Tibial nerve (tissue), 4 donors: ENCODE measurements at regions not wholly inside any gene's neighbourhood (a gene's known extent, or its start where the extent isn't known, plus 50 kb on each side); places are given as distances from the start of the nearest gene placed in this dataset.

Experiments
- DNase-seq, 2 donors: peaks; one replicate each; pipeline ENCODE4 v3.0.0-alpha.2; 2019; ENCODE audit warnings: low spot score in 2 of 2
- H3K27ac ChIP-seq, 4 donors: fragments of 200-600 bp; sonication (generic) in 3 of 4; one replicate each; pipeline ENCODE4 v1.5.1; 2017 to 2019; ENCODE audit warnings: mild to moderate bottlenecking in 1 of 4
- H3K27me3 ChIP-seq, 2 donors: fragments of 200-600 bp; sonication (generic) in 1 of 2; one replicate each; pipeline versions ENCODE4 v1.5.1 to v1.6.0; 2017 to 2019
- H3K36me3 ChIP-seq, 3 donors: fragments of 200-600 bp; sonication (generic); one replicate each; pipeline ENCODE4 v1.5.1; 2018 to 2019
- H3K4me1 ChIP-seq, 4 donors: fragments of 200-600 bp; sonication (generic) in 3 of 4; one replicate each; pipeline ENCODE4 v1.5.1; 2017 to 2019
- H3K4me3 ChIP-seq, 4 donors: fragments of 200-600 bp; sonication (generic) in 3 of 4; one replicate each; pipeline ENCODE4 v1.5.1; 2017 to 2019; ENCODE audit warnings: mild to moderate bottlenecking in 1 of 4, moderate library complexity in 1 of 4
- H3K9me3 ChIP-seq, 4 donors: fragments of 200-600 bp; sonication (generic) in 3 of 4; one replicate each; pipeline ENCODE4 v1.5.1; 2017 to 2019
- CTCF ChIP-seq, 5 experiments: fragments of 200-600 bp in 3 of 5; fragments of 450-650 bp in 2 of 5; sonication (generic) in 3 of 5; IDR thresholded peaks; one replicate each; pipeline ENCODE4 v1.5.1; 2016 to 2019; ENCODE audit warnings: antibody characterized with exemption in 5 of 5, mild to moderate bottlenecking in 3 of 5, moderate library complexity in 2 of 5
- EP300 ChIP-seq, 2 donors: sonication (generic); formaldehyde crosslinking; IDR thresholded peaks; one replicate each; pipeline ENCODE4 v1.6.1; 2017; ENCODE audit warnings: antibody characterized with exemption in 2 of 2, mild to moderate bottlenecking in 1 of 2
- POLR2A ChIP-seq, 2 donors: fragments of 450-650 bp; IDR thresholded peaks; one replicate each; pipeline ENCODE4 v1.6.1; 2017; ENCODE audit warnings: antibody characterized with exemption in 2 of 2, mild to moderate bottlenecking in 2 of 2, moderate library complexity in 2 of 2
- WGBS, 2 donors: methylation state at CpG; one replicate each; pipeline ENCODE4 v1.1.5; 2018; 5-methylcytosine and 5-hydroxymethylcytosine counted together

- DNase-seq = no peak
- Histone ChIP-seq H3K4me1 (peaks cover 0 to 45% (median 9%) of the 10 kb centered on the region in 4 donors), H3K27ac (peak overlapping the region in 1 of 4 donors; percentile 56), H3K36me3 (no peaks in the 10 kb centered on the region), H3K9me3 (no peaks in the 10 kb centered on the region), H3K27me3 (no peaks in the 10 kb centered on the region), H3K4me3 (no peak overlapping the region)
- no peak for TF ChIP-seq CTCF (IDR thresholded peaks at IDR 0.05)
- TF ChIP-seq EP300 (IDR thresholded peaks at IDR 0.05) = no peak
- TF ChIP-seq POLR2A (IDR thresholded peaks at IDR 0.05) = no peak
- WGBS, 2 donors = 62 to 70% methylated on average over 15 to 22 of the region's 22 CpGs
Observed at GRCh38 chr17:77596491-77597417, 361.7 kb upstream of the TNRC6C start.

GRCh38 chr17:77597418-77598240, 360.9 kb upstream of the TNRC6C start:
- Histone ChIP-seq H3K9me3 (no peaks in the 10 kb centered on the region), H3K4me1 (peaks cover 0 to 53% (median 11%) of the 10 kb centered on the region in 4 donors), H3K27ac (peak overlapping the region in 1 of 4 donors; percentile 56), H3K4me3 (no peak overlapping the region), H3K27me3 (no peaks in the 10 kb centered on the region), H3K36me3 (no peaks in the 10 kb centered on the region)
- TF ChIP-seq CTCF (IDR thresholded peaks at IDR 0.05) (no peak), EP300 (IDR thresholded peaks at IDR 0.05) (no peak), POLR2A (IDR thresholded peaks at IDR 0.05) (no peak)
- DNase-seq = no peak
- WGBS, 2 donors = 73 to 78% methylated on average over 14 to 17 of the region's 19 CpGs

GRCh38 chr17:77598241-77598620, 360.3 kb upstream of the TNRC6C start:
- no peaks in the 10 kb centered on the region for H3K27me3 ChIP-seq
- no peak for DNase-seq
- TF ChIP-seq POLR2A (IDR thresholded peaks at IDR 0.05) (no peak), CTCF (IDR thresholded peaks at IDR 0.05) (no peak), EP300 (IDR thresholded peaks at IDR 0.05) (no peak)
- H3K4me3 ChIP-seq = no peak overlapping the region
- H3K4me1 ChIP-seq = peaks cover 0 to 59% (median 15%) of the 10 kb centered on the region in 4 donors
- WGBS, 2 donors = 87% methylated on average over 4 of the region's 4 CpGs
- H3K36me3 ChIP-seq = no peaks in the 10 kb centered on the region
- no peak overlapping the region for H3K27ac ChIP-seq
- H3K9me3 ChIP-seq = no peaks in the 10 kb centered on the region

GRCh38 chr17:77599699-77600098, 358.8 kb upstream of the TNRC6C start:
- no peak overlapping the region for H3K4me3 ChIP-seq
- H3K27me3 ChIP-seq = no peaks in the 10 kb centered on the region
- DNase-seq = no peak
- H3K9me3 ChIP-seq = no peaks in the 10 kb centered on the region
- H3K36me3 ChIP-seq = no peaks in the 10 kb centered on the region
- peaks cover 0 to 66% (median 19%) of the 10 kb centered on the region in 4 donors for H3K4me1 ChIP-seq
- TF ChIP-seq EP300 (IDR thresholded peaks at IDR 0.05) (no peak), POLR2A (IDR thresholded peaks at IDR 0.05) (no peak), CTCF (IDR thresholded peaks at IDR 0.05) (no peak)
- H3K27ac ChIP-seq = peak overlapping the region in 2 of 4 donors; percentile 81 to 84

GRCh38 chr17:77600346-77600745, 358.2 kb upstream of the TNRC6C start:
- H3K9me3 ChIP-seq = no peaks in the 10 kb centered on the region
- 90 to 96% methylated on average over 9 of the region's 9 CpGs for WGBS, 2 donors
- H3K4me3 ChIP-seq = no peak overlapping the region
- no peak for DNase-seq
- TF ChIP-seq CTCF (IDR thresholded peaks at IDR 0.05) = no peak
- TF ChIP-seq POLR2A (IDR thresholded peaks at IDR 0.05) = no peak
- no peak for TF ChIP-seq EP300 (IDR thresholded peaks at IDR 0.05)
- peak overlapping the region; percentile 39 to 84 (median 72) for H3K27ac ChIP-seq
- H3K4me1 ChIP-seq = peaks cover 0 to 65% (median 19%) of the 10 kb centered on the region in 4 donors
- H3K36me3 ChIP-seq = no peaks in the 10 kb centered on the region
- H3K27me3 ChIP-seq = no peaks in the 10 kb centered on the region
